NCI-H2029 (cell line): ENCODE measurements at regions not wholly inside any gene's neighbourhood (a gene's known extent, or its start where the extent isn't known, plus 50 kb on each side); places are given as distances from the start of the nearest gene placed in this dataset.

Source experiments
- DNase-seq: peaks from one replicate; lab custom pipeline; 2025; lab: John Stamatoyannopoulos, UW

DNA sequence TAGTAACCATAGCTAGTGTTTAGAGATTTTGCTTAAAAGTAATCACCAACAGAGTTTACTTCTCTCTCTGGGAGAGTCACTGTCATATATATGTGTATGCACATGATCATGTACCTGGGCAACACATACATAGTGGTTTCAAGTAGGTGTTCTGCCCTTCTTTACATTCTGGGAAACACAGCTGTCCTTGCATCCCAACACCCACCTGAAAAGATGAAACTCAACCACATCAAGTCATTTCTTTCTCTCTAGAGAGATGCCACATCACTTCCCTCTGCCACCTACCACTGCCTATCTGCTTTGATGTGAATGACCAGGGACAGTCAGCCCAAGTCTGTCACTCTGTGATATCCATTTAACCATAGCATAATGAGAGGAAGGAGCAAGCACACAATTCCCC is 155.8 kb upstream of the GADL1 start:
- no peak for DNase-seq

- DNase-seq, result no peak
These were observed 156.8 kb upstream of the GADL1 start for GRCh38 chr3:31051226-31051625.

DNA sequence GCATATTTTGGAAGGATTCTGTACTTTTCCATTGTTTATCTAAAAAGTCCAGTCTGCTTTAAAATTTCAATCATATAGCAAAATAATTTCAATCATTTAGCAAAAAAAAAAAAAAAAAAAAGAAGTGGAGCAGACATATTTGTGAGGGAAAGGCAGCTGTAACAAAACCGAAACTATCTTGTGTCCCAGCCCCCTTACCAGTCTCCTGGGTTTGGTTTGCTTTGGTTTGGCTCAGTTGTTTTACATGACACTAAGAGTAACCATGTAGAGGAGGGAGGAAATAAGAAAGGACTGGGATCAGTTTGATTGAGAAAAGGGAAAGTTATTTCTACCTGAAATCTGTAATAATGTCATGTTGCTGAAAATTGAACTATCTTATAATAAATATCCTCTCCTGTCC is 158.8 kb upstream of the GADL1 start:
- no peak for DNase-seq

DNA sequence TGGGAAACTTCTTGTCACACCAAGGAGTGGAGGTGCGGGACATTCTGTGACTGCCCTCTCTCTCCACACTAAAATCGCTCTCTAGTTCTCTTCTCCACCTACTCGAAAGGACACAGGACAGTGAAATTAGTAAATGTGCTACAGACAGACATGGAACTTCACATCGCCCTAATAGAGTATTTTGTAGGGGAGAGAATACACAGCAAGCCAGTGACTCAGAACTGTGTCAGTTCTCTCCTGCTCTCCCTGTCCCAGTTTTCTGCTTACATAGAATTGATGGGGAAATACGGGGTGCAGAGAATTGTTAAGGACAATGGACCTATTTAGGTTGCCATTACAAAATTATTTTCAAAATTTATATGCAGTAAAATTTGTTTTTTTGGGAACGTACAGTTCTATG is 159.6 kb upstream of the GADL1 start:
- no peak for DNase-seq

- no peak for DNase-seq
These were observed 161.3 kb upstream of the GADL1 start for GRCh38 chr3:31055757-31056156.

DNA sequence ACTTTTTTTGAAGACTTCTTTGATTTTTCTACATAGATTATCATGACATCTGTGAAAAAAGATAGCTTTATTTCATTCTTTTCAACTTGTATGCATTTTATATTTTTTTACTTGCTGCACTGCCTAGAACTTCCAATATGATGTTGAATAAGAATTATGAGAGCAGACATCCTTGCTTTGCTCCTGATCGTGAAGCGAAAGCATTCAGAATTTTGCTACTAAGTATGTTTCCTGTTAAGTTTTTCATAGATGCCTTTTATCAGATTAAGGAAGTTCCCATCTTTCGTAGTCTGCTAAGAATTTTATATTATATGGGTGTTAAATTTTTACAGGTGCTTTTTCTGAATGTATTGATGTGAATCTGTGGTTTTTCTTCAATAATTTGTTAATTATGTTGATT is 163.4 kb upstream of the GADL1 start:
- no peak for DNase-seq

GRCh38 chr3:31064021-31064420 is 169.6 kb upstream of the GADL1 start:
- DNase-seq, result no peak

DNA sequence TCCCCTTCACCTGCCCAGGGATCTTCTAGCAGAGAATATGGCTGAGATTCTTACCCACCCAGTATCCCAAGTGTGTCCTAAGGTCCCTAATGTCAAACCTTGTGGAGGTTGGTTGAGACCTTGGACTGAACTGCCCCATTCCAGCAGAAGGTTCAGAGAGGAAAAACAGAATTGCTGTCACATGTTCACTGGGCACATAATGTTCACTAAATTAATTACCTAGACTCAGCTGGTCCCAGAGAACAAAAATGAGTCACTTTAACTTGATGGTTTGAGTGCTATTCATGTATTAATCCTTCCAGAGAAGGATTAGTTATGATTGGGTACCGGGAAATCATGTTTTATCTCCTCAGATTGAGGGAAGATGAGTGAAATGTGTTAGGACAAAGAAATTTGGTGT is 171.3 kb upstream of the GADL1 start:
- no peak for DNase-seq

- no peak for DNase-seq
These were observed 172.5 kb upstream of the GADL1 start for GRCh38 chr3:31067004-31067403.

- no peak for DNase-seq
These were observed 181.0 kb upstream of the GADL1 start for GRCh38 chr3:31075471-31075870.

- DNase-seq, result no peak
These were observed 181.4 kb upstream of the GADL1 start for GRCh38 chr3:31075876-31076275.

DNA sequence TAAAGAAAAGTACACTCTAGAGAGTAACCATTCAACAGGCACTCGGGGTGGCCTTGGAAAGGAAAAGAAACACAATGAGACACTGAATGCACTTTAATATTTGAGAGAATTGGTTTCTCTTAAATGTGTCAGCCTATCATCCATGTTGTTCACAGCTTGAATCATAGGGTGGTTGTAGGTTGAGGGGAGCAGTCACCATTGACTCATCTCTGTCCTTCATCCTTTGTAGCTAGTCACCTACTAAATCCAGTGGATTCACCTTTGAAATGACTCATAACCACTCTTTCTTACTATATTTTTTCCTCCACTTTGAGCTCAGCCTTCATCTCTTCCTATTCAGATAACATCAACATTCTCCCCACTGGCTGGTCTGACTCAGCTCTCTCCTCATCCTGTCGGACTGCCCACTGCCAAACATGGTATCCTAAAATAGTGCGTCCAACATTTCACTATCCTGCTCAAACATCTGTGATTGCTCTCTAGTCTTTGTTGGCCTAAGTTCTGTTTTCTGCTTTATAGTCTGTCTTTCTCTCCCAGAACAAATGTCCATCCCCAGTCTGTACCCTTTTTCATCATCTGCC is 182.7 kb upstream of the GADL1 start:
- DNase-seq, result no peak

GRCh38 chr3:31077826-31078225 is 183.4 kb upstream of the GADL1 start:
- no peak for DNase-seq

DNA sequence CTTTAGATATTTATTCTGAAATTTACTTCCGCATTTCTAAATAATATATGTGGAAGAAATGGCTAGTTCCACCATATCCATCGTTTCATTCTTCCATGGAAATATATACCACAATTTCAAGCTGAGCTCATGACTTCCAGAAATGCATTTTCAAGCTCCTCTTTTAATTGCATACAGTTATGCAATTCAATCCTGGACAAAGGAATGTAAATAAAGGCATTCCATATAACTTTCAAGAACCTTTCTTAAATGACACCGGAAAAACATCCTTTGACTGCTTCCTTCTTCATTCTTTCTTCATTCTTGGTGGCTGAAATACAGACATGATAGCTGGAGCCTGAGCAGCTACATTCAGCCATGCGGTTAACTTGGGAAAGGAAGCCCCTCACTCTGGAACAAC is 185.2 kb upstream of the GADL1 start:
- no peak for DNase-seq

GRCh38 chr3:31081018-31081662 is 186.7 kb upstream of the GADL1 start:
- DNase-seq, result no peak

DNA sequence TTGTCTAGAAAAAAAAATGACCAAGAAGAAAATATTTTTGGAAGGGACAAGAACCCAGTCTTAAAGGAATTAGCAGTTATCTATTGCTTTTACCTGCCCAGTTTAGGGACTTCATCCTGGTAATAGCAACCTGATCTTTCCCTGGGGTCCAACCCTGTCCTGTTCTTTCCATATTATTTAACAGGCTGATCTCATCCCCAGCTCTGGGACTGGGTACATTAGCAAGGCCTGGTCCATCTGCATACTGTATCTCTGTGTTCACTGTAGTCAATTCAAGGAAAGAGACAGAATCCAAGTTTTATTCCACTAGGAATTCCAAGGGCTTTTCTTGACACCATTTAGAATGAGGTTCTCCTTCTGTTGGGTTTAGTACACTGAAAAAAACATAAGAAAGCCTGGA is 191.7 kb upstream of the GADL1 start:
- DNase-seq, result no peak

- no peak for DNase-seq
These were observed 192.2 kb upstream of the GADL1 start for GRCh38 chr3:31086698-31087097.

DNA sequence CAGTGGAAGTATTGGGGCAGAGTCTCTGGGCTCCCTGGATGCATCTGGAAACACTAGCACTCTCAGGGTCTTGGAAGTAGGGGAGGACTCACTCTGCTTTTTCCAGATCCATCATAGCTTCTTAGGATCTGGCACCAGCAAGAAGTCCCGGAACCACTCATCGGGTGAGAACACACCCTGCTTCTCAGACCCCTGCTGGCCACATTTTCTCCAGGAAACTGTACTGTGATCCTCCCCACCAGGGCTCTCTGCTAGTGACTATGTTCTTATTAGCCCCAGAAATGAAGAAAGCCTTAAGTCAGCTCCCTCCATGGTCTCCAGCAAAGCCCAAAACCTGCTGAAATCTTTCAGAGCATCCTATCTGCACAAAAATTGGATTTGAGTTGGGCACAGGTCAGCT is 197.3 kb upstream of the GADL1 start:
- no peak for DNase-seq

GRCh38 chr3:31092748-31093589 is 198.5 kb upstream of the GADL1 start:
- DNase-seq, result no peak

DNA sequence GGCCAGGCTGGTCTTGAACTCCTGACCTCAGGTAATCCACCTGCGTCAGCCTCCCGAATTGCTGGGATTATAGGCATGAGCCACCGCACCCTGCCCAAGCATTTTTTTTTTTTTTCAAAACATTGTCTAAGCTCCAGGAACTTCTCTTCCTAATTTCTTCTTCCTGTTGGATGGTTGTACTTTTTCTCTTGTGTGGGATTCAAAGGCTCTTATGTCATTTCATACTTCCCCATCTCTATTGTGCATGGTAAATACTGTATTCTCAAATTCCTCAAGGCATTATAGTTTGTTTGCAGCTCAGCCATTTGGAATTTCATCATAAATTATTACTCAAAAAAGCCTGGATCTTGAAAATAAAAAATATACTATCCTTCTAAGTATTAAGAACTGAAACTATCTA is 199.1 kb upstream of the GADL1 start:
- DNase-seq, result no peak

- DNase-seq, result no peak
These were observed 199.6 kb upstream of the GADL1 start for GRCh38 chr3:31094048-31094447.

DNA sequence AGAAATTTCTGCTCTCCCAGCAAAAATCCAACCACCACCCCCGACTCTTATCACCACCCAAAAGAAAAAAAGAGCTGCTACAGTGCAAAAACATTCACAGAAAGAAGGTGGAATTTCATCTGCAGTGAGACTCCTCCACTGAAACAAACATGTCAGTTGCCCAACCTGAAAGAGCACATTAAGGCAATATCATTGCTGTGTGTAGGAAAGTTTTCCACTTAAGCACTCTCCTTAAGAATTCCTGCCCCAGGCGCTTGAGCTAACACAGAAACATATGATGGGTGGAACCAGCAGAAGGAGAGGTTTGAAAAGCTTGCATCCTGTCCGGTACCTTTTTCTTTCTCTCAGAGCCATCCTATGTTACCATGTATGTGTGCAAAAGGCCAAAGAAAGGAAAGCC is 200.8 kb upstream of the GADL1 start:
- DNase-seq, result no peak

DNA sequence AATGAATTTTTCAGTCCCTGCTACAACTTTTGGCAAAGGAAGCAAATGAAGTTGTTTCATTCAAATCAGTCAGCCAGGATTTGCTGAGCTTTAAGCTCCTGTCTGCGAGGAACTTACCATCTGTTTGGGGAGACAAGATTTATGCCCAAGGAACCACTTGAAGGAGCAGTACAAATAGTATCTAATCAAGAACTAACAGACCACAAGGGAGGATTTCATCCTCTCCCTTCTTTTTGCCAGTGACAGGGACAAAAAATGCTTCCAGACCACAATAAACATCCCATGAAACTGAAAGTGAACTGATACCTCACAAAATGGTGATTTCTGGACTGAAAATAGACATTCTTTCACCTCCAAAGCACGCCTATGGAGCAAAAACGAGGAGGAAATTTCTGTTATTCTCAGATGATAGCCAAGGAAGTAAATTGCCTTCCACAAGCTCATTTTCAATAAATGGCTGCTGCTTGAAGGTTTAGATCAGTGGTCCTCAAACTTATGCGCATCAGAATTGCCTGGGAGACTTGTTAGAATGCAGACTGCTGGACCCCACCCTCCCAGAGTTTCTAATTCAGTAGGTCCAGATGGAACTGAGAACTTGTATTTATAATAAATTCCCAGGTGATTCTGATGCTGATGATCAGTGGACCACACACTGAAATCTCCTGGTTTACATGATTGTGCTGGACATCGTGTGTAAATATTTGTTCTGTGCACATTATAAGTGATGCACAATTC is 202.4 kb upstream of the GADL1 start:
- DNase-seq, result no peak
